H1 (cell line): ENCODE measurements at regions not wholly inside any gene's neighbourhood (a gene's known extent, or its start where the extent isn't known, plus 50 kb on each side); places are given as distances from the start of the nearest gene placed in this dataset.

Source experiments
- JUND ChIP-seq: IDR thresholded peaks from 2 replicates; pipeline ENCODE4 v1.6.1; 2011; ENCODE audit warnings: mild to moderate bottlenecking, improper control_type of control experiment, low read length
- NRF1 ChIP-seq: IDR thresholded peaks from 2 replicates; pipeline ENCODE4 v1.6.1; 2011; ENCODE audit warnings: mild to moderate bottlenecking, low read depth, low read length, improper control_type of control experiment
- POLR2A ChIP-seq, 2 experiments: IDR thresholded peaks; 1 replicate in 1 of 2; 2 replicates in 1 of 2; pipeline ENCODE4 v1.6.1; 2011; ENCODE audit warnings: low read depth in 2 of 2, low read length in 2 of 2, mild to moderate bottlenecking in 2 of 2; ENCODE audit errors: control extremely low read depth in 1 of 2
- SUZ12 ChIP-seq: fragments of 200-600 bp; sonication (generic); IDR thresholded peaks from 2 replicates; pipeline ENCODE4 v1.6.1; 2012; ENCODE audit warnings: mild to moderate bottlenecking, inconsistent platforms, low read length, moderate library complexity, mixed read lengths
- TF ChIP-seq, protein P1 (sequence below): IDR thresholded peaks from 2 replicates; pipeline ENCODE4 v1.6.1; 2012; ENCODE audit warnings: inconsistent platforms
- TF ChIP-seq, protein P2 (sequence below), 3 experiments: IDR thresholded peaks; 1 replicate in 2 of 3; 2 replicates in 1 of 3; pipeline versions ENCODE4 v1.5.1 to v1.6.1; 2011; ENCODE audit warnings: low read length in 3 of 3, mild to moderate bottlenecking in 3 of 3, inconsistent platforms in 2 of 3, low read depth in 1 of 3, moderate library complexity in 1 of 3; ENCODE audit not compliant: insufficient read depth in 1 of 3; ENCODE audit errors: control extremely low read depth in 1 of 3

DNA sequence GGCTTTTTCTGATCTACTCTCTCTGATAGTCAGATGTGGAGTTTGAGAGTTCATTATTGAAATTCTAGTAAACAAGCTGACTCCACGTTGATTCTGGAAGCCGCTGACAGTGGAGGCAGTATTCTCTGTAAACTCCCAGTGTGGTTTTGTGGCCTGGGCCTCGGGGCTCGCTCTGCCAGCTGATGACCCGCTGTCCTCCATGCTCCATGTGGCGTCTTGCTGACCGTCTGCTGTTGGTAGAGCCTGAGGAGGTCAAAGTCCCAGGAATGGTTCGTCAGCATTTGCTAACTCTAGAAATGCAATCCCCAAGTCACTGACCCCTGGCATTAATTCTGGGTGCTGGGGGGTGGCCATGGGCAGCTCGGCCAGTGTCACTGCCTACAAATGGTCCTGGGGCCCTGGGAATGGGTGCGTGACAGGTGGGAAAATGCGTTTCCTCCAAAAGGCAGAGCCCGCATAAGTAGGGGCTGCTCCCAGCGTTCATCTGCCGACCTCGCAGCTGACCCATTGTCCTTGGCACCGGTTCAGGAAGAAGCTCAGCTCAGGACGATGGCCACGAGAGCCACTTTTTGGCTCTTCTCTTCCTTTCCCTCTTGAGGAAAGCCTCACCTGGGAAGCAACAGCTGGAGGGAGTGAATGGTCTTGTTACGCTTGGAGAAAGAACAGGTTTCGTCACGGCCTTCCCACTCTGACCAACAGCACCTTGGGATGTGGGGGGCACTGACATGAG, 55.1 kb downstream of the MRPL36 start:
- no peak for TF ChIP-seq JUND
- no peak for TF ChIP-seq POLR2A (IDR thresholded peaks at IDR 0.05; ENCODE audit: control extremely low read depth in 1 of 2, low read depth in 2 of 2, low read length in 2 of 2)
- TF ChIP-seq SUZ12: no peak
- TF ChIP-seq, protein P1, sequence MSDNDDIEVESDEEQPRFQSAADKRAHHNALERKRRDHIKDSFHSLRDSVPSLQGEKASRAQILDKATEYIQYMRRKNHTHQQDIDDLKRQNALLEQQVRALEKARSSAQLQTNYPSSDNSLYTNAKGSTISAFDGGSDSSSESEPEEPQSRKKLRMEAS: no peak
- TF ChIP-seq, protein P2, sequence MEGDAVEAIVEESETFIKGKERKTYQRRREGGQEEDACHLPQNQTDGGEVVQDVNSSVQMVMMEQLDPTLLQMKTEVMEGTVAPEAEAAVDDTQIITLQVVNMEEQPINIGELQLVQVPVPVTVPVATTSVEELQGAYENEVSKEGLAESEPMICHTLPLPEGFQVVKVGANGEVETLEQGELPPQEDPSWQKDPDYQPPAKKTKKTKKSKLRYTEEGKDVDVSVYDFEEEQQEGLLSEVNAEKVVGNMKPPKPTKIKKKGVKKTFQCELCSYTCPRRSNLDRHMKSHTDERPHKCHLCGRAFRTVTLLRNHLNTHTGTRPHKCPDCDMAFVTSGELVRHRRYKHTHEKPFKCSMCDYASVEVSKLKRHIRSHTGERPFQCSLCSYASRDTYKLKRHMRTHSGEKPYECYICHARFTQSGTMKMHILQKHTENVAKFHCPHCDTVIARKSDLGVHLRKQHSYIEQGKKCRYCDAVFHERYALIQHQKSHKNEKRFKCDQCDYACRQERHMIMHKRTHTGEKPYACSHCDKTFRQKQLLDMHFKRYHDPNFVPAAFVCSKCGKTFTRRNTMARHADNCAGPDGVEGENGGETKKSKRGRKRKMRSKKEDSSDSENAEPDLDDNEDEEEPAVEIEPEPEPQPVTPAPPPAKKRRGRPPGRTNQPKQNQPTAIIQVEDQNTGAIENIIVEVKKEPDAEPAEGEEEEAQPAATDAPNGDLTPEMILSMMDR (IDR thresholded peaks at IDR 0.05; ENCODE audit: control extremely low read depth in 1 of 3, insufficient read depth in 1 of 3, low read depth in 1 of 3, low read length in 3 of 3): no peak
- no peak for TF ChIP-seq NRF1
